Amniotic stem cell (primary cell): ENCODE measurements at regions not wholly inside any gene's neighbourhood (a gene's known extent, or its start where the extent isn't known, plus 50 kb on each side); places are given as distances from the start of the nearest gene placed in this dataset.
A peak's percentile ranks its signal among the peaks of the same experiment; 100 is the strongest.

ENCODE experiments used
- DNase-seq: peaks from one replicate; lab custom pipeline; 2025; lab: John Stamatoyannopoulos, UW

GRCh38 chr6:163913045-163913444 is 498.5 kb downstream of the QKI start:
- no peak for DNase-seq

DNA sequence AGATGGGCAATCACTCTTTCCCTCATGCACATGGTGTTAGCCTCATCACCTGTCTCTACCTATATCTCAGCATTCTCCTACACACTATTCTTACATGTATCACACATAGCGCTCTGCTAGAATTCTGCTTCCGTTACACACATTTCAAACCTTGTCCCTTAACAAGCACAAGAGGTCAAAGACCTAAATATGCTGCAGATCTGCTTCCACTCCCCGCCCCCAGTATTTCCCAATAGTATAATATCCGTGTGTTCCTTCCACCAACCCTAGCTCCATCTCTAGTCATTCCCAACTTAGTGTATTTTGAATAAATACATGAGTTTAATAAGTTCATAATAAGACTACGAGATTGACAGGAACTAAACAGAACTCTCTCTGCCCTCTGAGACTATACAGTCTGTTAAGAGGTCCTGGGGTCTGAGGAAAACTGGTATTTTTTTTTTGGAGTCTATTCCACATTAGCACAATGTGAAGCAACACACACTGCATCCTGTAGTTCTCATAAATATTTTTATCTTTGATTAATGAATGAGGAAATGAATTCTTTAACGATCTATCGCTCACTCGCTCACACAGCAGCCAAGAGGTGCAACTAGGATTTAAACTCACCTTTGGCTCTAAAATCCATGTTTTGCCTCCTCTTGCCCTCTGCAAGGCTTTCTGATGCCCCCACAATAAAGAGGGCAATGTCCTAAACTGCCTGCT is 491.6 kb downstream of the QKI start:
- no peak for DNase-seq

- DNase-seq: no peak
Measured at GRCh38 chr6:163904186-163904585, 489.7 kb downstream of the QKI start.

DNA sequence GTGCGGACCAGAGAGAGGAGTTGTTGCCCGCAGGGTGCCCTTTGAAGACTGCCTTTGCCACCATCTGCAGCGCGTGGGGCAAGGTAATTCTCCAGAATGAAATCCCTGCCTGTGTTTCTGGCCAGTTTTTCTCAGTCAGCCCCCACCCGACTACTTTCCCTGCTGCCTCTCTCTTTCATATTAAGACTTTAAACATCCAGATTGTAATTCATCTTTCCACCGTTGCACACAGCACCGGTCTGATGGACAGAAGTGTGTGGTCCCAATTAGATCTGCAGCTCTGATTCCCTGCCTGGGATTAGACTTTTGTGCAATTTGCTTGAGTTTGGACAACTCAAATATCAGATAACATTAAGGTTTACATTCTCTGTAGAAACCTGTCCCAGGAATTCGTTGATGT is 489.0 kb downstream of the QKI start:
- no peak for DNase-seq

- DNase-seq: no peak
Measured at GRCh38 chr6:163902993-163903392, 488.5 kb downstream of the QKI start.

GRCh38 chr6:163901681-163902080 is 487.2 kb downstream of the QKI start:
- no peak for DNase-seq

GRCh38 chr6:163900570-163900969 is 486.1 kb downstream of the QKI start:
- no peak for DNase-seq

DNA sequence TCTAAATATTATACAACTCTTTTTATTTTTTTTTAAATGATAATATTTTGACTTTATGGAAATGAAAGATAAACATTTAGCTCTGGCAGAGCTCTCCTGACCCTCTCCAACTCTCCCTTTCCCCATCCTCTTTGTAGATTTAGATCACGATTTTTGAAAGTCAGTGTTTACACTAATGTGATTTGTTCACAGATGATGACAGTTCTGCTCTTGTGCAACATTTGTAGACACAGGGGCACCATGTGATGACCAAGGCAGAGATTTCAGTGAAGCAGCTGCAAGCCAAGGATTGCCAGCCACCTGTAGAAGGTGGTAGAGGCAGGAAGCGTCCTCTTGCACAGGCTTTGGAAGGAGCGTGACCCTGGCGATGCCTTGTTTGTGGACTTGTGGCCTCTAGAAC is 483.2 kb downstream of the QKI start:
- DNase-seq: no peak

DNA sequence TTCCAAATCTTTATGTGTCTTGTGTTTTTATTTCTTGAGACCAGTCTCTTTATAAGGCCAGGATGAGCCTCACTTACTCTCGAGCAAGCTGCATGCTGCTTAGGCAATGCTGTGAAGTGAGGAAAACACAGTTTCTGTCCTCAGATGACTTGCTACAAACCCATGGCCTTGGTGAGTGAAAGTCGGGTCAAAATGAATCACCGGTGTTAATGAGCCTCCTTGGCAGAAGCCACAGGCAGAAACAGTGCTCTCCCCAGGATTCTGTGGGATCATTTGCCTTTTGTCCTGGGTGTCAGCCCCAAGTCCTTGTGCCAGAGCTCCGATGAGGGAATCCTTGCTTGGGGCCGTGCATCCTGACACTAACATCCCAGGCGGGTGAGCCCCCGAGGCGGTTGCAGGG is 482.5 kb downstream of the QKI start:
- DNase-seq: no peak

GRCh38 chr6:163895162-163895561 is 480.6 kb downstream of the QKI start:
- no peak for DNase-seq

- DNase-seq: no peak
Measured at GRCh38 chr6:163893609-163894189, 479.2 kb downstream of the QKI start.

GRCh38 chr6:163892824-163893561 is 478.5 kb downstream of the QKI start:
- no peak for DNase-seq

- DNase-seq: no peak
Measured at GRCh38 chr6:163889904-163890514, 475.5 kb downstream of the QKI start.

- no peak for DNase-seq
Measured at GRCh38 chr6:163888030-163888819, 473.7 kb downstream of the QKI start.

- DNase-seq: no peak
Measured at GRCh38 chr6:163886428-163886827, 471.9 kb downstream of the QKI start.

GRCh38 chr6:163883984-163884383 is 469.5 kb downstream of the QKI start:
- DNase-seq: no peak

GRCh38 chr6:163878698-163879097 is 464.2 kb downstream of the QKI start:
- no peak for DNase-seq

- DNase-seq: no peak
Measured at GRCh38 chr6:163877877-163878639, 463.5 kb downstream of the QKI start.

GRCh38 chr6:163876391-163876790 is 461.9 kb downstream of the QKI start:
- DNase-seq: no peak

GRCh38 chr6:163874784-163875183 is 460.3 kb downstream of the QKI start:
- DNase-seq: no peak

DNA sequence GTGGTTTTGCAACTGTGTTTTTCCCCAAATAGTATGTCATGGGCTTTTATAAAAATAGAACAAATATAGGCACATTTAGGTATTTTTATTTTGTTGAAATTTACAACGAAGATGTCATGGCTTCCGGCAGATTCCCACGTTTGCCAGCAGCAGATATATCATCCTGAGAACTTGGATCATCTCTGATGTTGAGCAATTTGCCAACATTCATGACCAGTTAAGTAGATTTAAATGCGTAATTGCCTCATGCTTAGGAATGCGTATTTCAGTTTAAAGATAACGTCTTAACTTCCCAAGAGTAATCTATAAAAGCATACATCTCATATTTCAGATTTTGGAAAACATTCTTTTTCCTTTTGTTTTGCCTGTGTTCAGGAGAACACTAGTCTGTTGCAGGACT is 457.8 kb downstream of the QKI start:
- DNase-seq: peak; percentile 79
